Glutamatergic neuron (in vitro differentiated cells): ENCODE measurements at regions not wholly inside any gene's neighbourhood (a gene's known extent, or its start where the extent isn't known, plus 50 kb on each side); places are given as distances from the start of the nearest gene placed in this dataset.

ENCODE experiments used
- DNase-seq: peaks from one replicate; pipeline ENCODE4 v3.0.0; 2022
- H3K27ac Mint-ChIP-seq: one replicate; pipeline ENCODE4 v1.8.0; 2020; ENCODE audit warnings: mild to moderate bottlenecking, mixed read lengths, inconsistent platforms; ENCODE audit not compliant: unreplicated experiment
- H3K27me3 Mint-ChIP-seq: one replicate; pipeline ENCODE4 v1.8.0; 2020; ENCODE audit warnings: mild to moderate bottlenecking, moderate library complexity, mixed read lengths, inconsistent platforms; ENCODE audit not compliant: unreplicated experiment
- H3K36me3 Mint-ChIP-seq: one replicate; pipeline ENCODE4 v1.8.0; 2020; ENCODE audit warnings: mild to moderate bottlenecking, mixed read lengths, inconsistent platforms; ENCODE audit not compliant: unreplicated experiment
- H3K4me1 Mint-ChIP-seq: one replicate; pipeline ENCODE4 v1.8.0; 2020; ENCODE audit warnings: mild to moderate bottlenecking, low read depth, mixed read lengths, inconsistent platforms; ENCODE audit not compliant: unreplicated experiment
- H3K4me3 Mint-ChIP-seq: one replicate; pipeline ENCODE4 v1.8.0; 2020; ENCODE audit warnings: mild to moderate bottlenecking, mixed read lengths, inconsistent platforms; ENCODE audit not compliant: unreplicated experiment
- H3K9me3 Mint-ChIP-seq: one replicate; pipeline ENCODE4 v1.8.0; 2020; ENCODE audit warnings: mild to moderate bottlenecking, moderate library complexity, mixed read lengths, inconsistent platforms; ENCODE audit not compliant: unreplicated experiment
- TF ChIP-seq, protein P1 (sequence below): fragments of 200-600 bp; sonication (generic); IDR thresholded peaks from one replicate; pipeline ENCODE4 v1.5.0; 2021; ENCODE audit not compliant: partially characterized antibody, unreplicated experiment

- H3K9me3 Mint-ChIP-seq: no peaks in the 10 kb centered on the region
- TF ChIP-seq, protein P1, sequence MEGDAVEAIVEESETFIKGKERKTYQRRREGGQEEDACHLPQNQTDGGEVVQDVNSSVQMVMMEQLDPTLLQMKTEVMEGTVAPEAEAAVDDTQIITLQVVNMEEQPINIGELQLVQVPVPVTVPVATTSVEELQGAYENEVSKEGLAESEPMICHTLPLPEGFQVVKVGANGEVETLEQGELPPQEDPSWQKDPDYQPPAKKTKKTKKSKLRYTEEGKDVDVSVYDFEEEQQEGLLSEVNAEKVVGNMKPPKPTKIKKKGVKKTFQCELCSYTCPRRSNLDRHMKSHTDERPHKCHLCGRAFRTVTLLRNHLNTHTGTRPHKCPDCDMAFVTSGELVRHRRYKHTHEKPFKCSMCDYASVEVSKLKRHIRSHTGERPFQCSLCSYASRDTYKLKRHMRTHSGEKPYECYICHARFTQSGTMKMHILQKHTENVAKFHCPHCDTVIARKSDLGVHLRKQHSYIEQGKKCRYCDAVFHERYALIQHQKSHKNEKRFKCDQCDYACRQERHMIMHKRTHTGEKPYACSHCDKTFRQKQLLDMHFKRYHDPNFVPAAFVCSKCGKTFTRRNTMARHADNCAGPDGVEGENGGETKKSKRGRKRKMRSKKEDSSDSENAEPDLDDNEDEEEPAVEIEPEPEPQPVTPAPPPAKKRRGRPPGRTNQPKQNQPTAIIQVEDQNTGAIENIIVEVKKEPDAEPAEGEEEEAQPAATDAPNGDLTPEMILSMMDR: no peak
- no peak overlapping the region for H3K4me3 Mint-ChIP-seq
- no peak overlapping the region for H3K27ac Mint-ChIP-seq
- no peak for DNase-seq
- H3K4me1 Mint-ChIP-seq: peaks cover 22% of the 10 kb centered on the region
- no peaks in the 10 kb centered on the region for H3K36me3 Mint-ChIP-seq
- no peaks in the 10 kb centered on the region for H3K27me3 Mint-ChIP-seq
These were observed 189.7 kb downstream of the KIF20B start for GRCh38 chr10:89891006-89891535.

- Mint-ChIP-seq H3K9me3 (no peaks in the 10 kb centered on the region), H3K36me3 (no peaks in the 10 kb centered on the region), H3K4me3 (no peak overlapping the region), H3K4me1 (peaks cover 5% of the 10 kb centered on the region), H3K27ac (no peak overlapping the region), H3K27me3 (no peaks in the 10 kb centered on the region)
- DNase-seq: no peak
- TF ChIP-seq, protein P1: no peak
These were observed 192.7 kb downstream of the KIF20B start for GRCh38 chr10:89894051-89894450.

DNA sequence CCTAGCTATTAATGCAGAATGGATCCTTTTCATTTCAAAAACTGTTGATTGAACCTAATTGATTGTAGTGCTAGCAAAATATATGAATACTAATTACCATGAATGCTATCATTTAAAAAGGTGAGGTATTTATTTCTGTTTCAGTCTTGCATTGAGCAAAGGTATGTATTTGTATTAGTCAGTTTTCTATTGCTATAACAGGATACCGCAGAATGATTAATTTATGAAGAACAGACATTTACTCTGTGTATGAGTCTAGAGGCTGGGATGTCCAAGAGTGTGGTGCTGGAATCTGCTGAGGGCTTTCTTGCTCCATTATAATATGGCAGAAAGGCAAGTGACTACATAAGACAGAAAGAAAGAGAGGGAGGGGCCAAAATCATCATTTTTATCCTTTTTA lies 199.2 kb downstream of the KIF20B start:
- TF ChIP-seq, protein P1: no peak
- no peaks in the 10 kb centered on the region for H3K36me3 Mint-ChIP-seq
- H3K4me3 Mint-ChIP-seq: no peak overlapping the region

GRCh38 chr10:89901895-89902294 lies 200.5 kb downstream of the KIF20B start:
- H3K27ac Mint-ChIP-seq: no peak overlapping the region
- DNase-seq: no peak
- H3K27me3 Mint-ChIP-seq: no peaks in the 10 kb centered on the region
- H3K36me3 Mint-ChIP-seq: no peaks in the 10 kb centered on the region
- TF ChIP-seq, protein P1: no peak
- H3K4me3 Mint-ChIP-seq: no peak overlapping the region
- no peaks in the 10 kb centered on the region for H3K9me3 Mint-ChIP-seq
- no peaks in the 10 kb centered on the region for H3K4me1 Mint-ChIP-seq

More for the DNA sequence above, 199.2 kb downstream of the KIF20B start:
- Mint-ChIP-seq H3K27me3 (no peaks in the 10 kb centered on the region), H3K4me1 (no peaks in the 10 kb centered on the region), H3K27ac (no peak overlapping the region), H3K9me3 (no peaks in the 10 kb centered on the region)
- DNase-seq: no peak

- H3K4me3 Mint-ChIP-seq: no peak overlapping the region
- TF ChIP-seq, protein P1: no peak
- H3K27ac Mint-ChIP-seq: no peak overlapping the region
- no peaks in the 10 kb centered on the region for H3K27me3 Mint-ChIP-seq
- DNase-seq: no peak
- H3K36me3 Mint-ChIP-seq: no peaks in the 10 kb centered on the region
- H3K9me3 Mint-ChIP-seq: no peaks in the 10 kb centered on the region
- H3K4me1 Mint-ChIP-seq: no peaks in the 10 kb centered on the region
These were observed 203.4 kb downstream of the KIF20B start for GRCh38 chr10:89904755-89905154.
